ENCODE measurements at regions not wholly inside any gene's neighbourhood (a gene's known extent, or its start where the extent isn't known, plus 50 kb on each side); places are given as distances from the start of the nearest gene placed in this dataset.
"Not testable (repeated sequence)": the region's sequence is repeated elsewhere in the genome, so short reads cannot be mapped to it uniquely, and the experiment has no call there.

DNA sequence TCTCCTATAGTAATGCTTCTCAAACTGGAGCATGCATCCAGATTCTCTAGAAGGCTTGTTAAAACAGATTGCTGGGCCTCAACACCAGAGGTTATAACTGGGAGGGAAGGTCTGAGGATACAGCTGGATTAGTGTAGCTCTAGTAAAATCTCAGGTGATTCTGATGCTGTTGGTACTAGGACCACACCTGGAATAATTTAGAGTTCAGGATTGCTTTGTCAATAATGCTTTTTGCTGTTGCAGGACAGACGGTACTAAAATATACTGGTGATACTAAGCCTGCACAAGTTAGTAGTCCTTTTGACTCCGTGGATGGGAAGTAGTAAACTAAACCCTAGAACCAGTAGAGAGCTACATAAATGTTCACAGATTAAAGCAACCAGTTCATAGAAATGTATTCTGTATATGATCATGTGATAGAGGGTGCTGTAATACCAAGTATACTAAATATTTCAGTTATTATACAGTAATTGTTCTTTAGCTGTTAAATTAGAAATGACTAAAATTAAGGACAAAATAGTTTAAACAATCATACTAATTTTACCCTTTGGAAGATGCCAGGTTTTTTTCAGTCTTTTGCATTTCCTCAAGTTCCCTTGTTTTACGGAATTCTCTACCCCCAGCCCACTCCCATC is 258.2 kb upstream of the STARD13 start:
- no peak for DNase-seq (ENCODE audit: low read depth in 4 of 4, low spot score in 3 of 4)

DNA sequence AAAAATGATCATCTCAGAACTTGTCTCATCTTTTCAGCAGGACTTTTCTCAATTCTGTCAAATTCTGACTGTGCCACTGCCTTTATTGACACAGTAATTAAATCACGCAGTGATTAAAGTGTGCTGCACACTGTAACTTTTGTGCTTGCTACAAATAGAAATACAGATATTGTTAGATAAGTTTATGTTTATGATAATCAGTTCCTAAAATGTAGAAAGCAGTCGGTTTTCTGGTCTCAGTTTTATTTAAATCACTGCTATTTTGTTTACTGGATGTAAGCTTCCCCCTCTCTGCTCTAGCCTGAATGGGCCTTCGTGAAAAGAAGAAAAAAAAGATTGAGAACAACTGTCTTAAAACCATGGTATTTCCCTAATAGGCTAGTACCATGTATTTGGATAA is 258.8 kb upstream of the STARD13 start:
- DNase-seq (ENCODE audit: low read depth in 4 of 4, low spot score in 3 of 4), result no peak

DNA sequence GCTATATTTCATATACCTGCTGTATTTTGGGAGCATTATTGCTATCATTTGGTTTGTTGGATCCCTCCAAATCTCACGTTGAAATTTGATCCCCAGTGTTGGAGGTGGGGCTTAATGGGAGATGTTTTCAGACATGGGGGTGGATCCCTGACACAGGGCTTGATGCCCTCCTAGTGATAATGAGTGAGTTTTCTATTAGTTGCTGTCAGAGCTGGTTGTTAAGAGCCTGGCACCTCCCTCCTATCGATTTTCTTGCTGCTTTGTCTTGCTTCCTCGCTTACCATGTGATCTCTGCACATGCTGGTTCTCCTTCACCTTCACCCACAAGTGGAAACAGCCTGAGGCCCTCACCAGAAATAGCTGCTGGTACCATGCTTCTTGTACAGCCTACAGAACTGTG is 259.9 kb upstream of the STARD13 start:
- DNase-seq (ENCODE audit: low read depth in 4 of 4, low spot score in 3 of 4), result no peak

DNA sequence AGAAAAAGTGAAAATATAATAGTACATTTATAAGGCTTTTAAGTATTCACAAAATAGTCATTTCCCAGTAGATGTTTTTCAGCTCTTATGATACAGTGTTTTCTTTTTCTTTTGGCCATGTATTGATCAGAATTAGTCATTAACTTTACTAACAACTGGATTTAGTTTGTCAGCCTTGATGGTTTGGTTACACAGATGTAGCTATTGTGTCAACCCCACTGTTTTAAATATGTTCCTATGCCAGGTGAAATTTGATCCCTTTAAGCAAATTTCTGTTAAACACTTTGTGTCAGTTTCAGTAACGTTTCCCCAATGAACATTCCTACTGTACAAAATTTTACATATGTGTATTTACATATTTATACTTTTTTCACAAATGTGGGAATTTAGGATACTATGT is 261.5 kb upstream of the STARD13 start:
- DNase-seq (ENCODE audit: low read depth in 4 of 4, low spot score in 3 of 4), result no peak

DNA sequence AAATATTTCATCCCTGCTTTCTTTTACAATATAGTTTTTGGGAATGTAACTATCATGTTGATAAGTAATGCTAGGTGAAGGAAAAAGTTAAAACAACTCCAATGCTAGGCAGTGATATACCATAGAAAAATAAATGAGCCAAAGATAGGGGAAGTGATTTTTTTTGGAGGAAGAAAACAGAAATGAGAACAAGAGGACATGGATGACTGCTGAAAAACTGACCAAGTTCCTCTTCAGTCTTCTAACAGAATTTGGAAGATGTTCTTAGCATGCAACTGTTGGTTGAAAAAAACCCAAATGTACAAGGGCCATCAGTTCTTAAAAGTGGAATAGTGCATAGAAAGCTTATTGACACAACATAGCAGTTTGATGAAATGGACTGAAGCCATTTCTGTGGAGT is 262.5 kb upstream of the STARD13 start:
- DNase-seq (ENCODE audit: low read depth in 4 of 4, low spot score in 3 of 4), result no peak

DNA sequence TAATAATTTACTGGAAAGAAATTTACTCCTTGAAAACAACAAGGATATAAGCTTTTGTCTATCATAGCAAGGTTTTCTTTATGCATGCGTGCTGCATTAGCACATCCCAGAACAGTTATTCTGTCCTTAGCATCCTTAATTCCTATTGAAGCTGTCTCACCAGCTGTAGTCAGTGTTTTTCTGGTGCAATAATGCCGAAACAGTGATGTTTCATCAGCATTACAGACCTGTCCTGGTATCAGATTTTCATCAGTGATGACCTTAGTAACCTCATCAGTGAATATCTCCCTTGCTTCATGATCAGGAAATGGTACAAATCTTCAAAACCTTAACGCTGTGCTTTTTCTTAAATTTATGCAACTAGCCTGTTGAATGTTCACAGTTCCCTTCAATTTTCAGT is 264.7 kb upstream of the STARD13 start:
- DNase-seq (ENCODE audit: low read depth in 4 of 4, low spot score in 3 of 4), result no peak

DNA sequence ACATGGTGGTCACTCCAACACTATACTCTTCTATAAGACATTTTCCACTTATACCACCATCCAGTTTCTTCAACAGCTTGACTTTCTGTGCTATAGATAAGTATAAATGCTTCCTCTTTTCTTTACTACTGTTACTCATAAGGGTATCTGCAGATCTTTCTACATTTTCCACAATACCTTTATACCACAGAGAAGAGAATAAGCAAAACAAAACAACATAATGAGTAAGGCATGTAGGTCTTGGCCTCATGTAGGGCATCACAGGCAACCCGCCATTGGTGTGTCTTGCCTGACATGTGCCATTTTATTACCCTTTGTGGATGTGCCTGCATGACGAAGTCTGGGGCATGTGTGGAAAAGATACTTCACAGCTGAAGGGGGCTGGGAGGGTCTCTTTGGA is 265.3 kb upstream of the STARD13 start:
- DNase-seq (ENCODE audit: low read depth in 4 of 4, low spot score in 3 of 4), result no peak

DNA sequence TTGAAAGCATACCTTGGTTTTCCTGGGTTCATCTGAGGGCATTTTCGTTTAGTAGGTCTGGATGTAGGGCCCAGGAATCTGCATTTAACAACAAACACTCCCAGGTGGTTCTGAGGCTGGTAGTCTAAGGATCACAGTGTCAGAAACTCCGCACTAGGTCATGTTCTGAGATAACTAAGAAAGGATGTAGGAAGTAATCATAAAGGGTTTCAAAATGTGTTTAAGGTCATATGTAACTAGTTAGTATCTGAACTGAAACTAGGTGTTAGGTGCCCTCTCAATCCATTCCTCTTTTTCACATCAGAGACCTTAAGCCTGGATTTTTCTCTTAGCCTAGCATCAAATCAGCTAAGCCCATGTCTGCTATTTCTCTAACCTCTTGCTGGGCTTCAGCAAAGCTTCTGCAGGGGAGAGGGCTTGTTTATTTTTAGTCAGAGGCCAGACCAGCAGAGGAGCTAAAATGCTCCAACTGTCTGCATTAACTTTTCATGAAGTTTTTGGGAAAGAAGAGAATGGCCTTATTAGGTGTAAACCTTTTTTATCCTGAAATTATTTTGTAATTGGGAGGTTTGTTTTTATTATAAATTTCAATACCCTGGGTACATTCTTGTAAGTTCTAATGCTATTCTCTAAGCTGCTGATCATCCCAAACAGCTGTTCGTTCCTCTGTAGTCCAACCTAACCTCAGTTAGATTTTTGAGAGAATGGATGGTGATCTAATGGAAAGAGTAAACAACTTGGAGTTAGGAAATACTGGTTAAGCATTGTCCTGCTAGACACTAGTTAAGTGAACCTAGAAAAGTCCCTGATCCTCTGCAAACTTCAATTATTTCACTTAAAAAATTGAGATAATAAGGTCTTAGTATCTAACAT is 262.8 kb upstream of the RFC3 start:
- DNase-seq (ENCODE audit: low read depth in 4 of 4, low spot score in 3 of 4), result no peak

DNA sequence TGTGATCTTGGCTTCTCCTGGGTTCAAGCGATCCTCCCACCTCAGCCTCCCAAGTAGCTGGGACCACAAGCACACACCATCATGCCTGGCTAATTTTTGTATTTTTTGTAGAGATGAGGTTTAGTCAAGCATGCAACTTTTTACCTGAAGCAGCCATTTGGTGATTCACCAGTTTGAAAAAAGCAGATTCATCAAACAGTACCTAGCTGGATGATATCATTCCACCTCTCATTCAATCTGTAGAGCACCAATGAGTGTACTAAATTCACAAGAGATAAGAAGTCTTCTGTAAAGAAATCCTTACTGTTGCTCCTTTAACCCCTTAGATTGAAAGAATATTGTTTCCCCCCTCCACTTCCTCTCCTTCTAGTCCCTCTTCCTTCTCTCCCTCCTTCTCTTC is 261.1 kb upstream of the RFC3 start:
- no peak for DNase-seq (ENCODE audit: low read depth in 4 of 4, low spot score in 3 of 4)

DNA sequence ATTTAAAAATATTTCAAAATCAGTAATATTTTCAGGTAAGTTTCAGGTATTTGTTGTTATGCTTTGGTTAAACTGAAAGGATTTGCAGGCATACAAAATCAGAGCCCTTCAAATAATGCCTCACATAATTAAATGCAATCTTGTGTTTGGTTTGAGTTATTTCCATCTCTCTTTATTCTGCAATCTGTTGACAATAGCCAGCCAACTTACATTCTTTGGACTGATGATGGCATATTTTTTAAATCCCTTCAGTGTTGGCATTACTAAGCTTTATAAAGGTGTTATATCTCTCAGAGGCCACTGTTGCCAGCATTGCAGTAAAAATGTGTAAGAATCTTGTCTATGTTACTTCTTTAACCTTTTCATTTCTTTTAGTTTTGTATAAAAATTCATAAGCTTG is 257.2 kb upstream of the RFC3 start:
- DNase-seq (ENCODE audit: low read depth in 4 of 4, low spot score in 3 of 4), result no peak

DNA sequence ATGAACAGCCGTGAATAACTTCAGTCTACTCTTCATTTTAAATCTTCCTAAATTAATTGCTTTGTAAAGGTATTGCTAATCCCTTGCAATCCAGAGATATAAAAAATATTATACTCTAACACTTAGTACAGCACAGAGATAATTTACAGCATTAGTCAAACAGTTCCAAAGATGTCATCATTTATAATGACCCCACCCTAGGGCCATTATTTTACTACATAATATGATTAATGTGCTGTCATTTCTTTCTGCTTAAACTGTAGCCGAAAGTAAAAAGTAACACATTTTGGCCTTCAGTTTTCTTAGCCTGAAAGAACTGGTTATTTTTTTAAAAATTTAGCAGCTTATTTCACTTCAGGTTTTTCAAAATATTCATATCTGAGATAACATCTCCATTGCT is 256.3 kb upstream of the RFC3 start:
- no peak for DNase-seq (ENCODE audit: low read depth in 4 of 4, low spot score in 3 of 4)

DNA sequence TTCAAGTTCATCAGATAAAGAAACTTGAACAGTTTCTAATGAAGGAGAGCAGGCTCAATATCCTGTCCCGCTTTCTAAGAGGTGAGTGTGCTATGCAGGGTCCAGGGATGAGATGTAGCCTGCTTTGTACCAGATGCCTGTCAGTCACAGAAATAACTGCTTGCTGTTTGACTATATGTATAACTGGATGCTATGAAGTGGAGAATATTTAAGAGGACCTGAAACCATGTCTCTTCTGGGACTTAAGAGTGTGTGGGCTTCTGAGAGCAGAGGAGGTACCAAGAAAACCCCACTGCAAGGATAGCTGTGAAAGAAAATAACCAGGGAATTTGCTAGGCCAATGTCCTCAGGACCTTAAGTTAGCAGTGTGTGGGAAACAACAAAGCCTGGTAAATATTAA is 246.3 kb upstream of the RFC3 start:
- DNase-seq (ENCODE audit: low read depth in 4 of 4, low spot score in 3 of 4), result no peak

DNA sequence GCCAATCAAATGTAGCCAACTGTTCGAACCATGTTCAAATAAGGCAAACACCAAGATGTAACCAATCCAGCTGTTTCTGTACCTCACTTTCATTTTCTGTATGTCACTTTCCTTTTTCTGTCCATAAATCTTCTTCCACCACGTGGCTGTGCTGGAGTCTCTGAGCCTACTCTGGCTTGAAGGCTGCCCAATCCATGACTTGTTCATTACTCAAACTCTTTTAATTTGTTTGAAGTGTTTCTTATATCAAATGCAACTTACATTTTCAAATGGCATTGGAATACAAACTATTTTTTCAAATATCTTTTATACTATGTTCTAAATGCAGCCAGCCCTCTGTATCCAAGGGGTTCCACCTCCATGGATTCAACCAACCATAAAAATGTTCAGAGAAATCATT is 245.6 kb upstream of the RFC3 start:
- DNase-seq (ENCODE audit: low read depth in 4 of 4, low spot score in 3 of 4), result not testable (repeated sequence)

DNA sequence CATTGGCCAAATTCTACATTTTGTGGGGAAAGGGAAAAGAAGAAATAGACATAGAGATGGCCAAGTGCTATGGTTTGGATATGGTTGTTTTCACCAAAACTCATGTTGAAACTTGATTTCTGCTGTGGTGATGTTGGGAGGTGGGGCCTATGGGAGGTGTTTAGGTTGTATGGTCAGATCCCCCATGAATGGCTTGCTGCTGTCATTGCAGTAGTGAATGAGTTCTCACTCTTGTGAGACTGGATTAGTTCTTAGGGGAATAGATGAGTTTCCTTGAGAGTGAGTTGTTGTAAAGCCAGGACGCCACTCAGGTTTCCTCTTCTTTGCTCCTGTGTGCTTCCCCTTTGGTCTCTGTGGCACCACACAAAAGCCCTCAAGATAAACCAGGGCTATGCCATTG is 242.6 kb upstream of the RFC3 start:
- no peak for DNase-seq (ENCODE audit: low read depth in 4 of 4, low spot score in 3 of 4)

DNA sequence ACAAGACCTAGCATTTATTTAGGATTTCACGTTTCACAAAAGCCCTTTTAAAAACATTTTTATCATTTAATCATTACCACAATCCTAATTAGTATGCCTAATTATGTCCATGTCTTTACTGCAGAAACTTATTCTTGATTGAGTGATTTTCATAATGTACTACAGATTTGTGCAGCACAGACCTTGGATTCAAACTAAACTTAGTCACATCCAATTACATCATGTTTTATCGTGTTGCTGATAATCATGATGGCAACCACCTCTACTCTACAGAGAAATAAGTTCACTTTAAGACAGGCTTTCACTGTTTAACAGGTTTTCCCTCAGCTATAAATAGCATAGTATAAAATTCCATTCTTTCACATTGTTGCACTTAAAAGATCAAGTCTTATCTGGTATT is 240.9 kb upstream of the RFC3 start:
- no peak for DNase-seq (ENCODE audit: low read depth in 4 of 4, low spot score in 3 of 4)

DNA sequence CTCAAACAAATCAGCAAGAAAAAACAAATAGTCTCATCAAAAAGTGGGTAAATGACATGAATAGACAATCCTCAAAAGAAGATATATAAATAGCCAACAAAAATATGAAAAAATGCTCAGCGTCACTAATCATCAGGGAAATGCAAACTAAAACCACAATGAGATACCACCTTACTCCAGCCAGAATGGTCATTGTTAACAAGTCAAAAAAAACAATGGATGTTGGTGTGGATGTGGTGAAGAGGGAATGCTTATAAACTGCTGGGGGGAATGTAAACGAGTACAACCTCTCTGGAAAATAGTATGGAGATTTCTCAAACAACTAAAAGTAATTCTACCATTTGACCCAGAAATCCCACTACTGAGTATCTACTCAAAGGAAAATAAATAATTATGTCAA is 239.2 kb upstream of the RFC3 start:
- no peak for DNase-seq (ENCODE audit: low read depth in 4 of 4, low spot score in 3 of 4)

DNA sequence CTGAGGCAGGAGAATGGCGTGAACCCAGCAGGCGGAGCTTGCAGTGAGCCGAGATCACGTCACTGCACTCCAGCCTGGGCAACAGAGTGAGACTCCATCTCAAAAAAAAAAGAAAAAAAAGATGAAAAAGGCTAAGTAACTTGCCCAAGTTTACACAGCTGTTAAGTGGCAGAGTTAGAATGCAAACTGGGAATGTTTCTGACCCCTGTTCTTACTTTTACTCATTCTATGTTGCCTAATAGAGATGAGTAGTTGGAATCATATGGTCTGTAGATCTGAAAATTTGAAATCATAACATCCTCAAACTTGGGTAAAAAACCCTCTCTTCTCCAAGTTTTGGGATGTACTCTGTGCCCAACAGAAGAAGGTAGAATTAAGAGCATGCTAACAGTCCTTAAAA is 235.8 kb upstream of the RFC3 start:
- DNase-seq (ENCODE audit: low read depth in 4 of 4, low spot score in 3 of 4), result no peak

DNA sequence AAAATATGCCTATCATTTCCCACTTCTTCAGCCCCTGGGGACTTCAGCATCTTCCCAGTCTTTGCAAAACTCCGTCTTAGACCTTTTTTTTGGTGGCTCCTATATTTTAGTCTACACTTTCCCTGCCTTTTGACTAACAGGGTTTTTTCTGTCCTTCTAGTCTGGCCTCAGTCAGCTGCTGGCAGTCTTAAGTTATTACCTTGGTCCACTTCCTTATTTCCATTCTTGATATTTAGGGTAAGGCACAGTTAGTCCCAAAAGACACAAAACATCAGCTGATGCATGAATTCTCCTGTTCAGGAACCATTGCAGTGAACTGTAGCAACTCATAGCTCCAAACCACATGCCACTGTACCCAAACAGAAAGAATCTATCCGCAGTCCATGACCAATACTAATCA is 234.6 kb upstream of the RFC3 start:
- DNase-seq (ENCODE audit: low read depth in 4 of 4, low spot score in 3 of 4), result no peak

DNA sequence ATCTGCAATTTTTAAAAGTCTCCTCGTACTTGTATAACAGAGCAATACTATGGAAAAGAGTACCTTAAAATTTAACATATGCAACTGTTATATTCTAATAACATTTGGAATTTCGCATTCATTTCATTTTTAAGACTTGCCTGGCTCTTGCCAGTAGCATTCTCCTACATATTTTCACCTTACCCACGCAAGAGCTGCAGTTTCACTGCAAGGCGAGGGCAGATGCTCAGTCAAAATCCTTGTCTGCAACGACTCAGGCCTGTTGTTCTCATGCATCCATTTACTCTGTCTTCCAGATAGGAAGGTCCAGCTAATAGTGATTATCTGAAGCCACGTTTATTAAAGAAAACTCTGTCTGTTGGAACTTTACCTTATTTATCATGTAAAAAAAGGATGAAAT is 227.0 kb upstream of the RFC3 start:
- DNase-seq (ENCODE audit: low read depth in 4 of 4, low spot score in 3 of 4), result no peak

DNA sequence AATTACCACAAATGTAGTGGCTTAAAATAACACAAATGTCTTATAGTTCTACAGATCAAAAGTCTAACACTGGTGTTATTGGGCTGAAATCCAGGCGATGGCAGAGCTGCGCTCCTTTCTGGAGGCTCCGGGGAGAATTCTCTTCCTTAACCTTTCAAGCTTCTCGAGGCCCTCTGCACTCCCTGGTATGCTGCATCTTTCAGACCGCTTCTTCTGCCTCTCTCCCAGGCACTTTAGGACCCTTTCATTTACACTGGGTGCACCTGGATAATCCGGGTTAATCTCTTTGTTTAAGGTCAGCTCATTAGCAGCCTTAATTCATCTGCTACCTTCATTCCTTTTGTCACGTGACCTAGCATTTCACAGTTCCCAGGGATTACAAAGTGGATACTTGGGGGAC is 211.3 kb upstream of the RFC3 start:
- no peak for DNase-seq (ENCODE audit: low read depth in 4 of 4, low spot score in 3 of 4)

DNA sequence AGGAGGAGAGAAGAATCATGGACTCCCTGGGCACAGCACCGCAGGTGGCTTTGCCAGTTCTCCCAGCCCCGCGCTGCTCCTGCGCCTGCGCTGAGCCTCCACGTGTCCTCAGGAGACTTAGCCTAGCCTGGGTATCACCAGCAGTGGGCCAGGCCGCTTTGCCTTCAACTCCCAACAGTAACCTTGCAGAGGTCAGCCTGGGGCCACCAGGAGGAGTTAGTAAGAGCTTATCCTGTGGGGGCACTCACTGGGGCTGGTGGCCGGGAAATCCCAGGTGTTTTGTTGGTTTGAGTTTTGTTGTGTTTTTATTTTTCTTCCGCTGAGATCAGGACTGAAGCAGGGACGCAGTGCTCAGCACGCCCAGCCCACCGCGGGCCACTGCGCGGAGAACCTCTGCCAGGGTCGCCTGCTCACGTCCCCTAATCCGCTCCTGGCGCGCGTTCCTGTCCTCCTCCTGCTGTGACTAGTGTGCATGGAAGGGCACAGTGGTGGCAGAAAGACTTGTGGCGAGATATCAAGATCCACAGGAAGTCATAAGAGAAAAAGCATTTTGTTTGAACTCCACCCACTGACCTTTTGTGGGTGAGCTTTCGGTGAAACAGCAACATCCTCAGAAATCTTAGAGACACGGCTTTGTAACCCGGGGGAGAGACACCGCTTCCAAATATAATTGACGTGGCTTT is 207.4 kb upstream of the RFC3 start:
- DNase-seq (ENCODE audit: low read depth in 4 of 4, low spot score in 3 of 4), result no peak
